ENCODE measurements at regions not wholly inside any gene's neighbourhood (a gene's known extent, or its start where the extent isn't known, plus 50 kb on each side); places are given as distances from the start of the nearest gene placed in this dataset.

DNA sequence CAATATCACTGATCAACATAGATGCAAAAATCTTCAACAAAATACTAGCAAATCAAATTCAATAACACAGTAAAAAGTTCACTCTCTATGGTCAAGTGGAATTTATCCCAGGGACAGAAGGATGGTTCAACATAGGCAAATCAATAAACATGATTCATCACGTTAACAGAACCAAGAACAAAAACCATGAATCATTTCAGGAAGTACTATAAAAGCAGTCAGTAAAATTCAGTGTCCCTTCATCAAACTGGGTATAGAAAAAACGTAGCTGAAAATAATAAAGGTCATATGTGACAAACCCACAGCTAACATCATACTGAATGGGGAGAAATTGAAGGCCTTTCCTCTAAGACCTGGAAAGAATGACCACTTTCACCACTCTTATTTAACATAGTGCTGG lies 172.1 kb downstream of the POLR2M start:
- TF ChIP-seq, protein P1, sequence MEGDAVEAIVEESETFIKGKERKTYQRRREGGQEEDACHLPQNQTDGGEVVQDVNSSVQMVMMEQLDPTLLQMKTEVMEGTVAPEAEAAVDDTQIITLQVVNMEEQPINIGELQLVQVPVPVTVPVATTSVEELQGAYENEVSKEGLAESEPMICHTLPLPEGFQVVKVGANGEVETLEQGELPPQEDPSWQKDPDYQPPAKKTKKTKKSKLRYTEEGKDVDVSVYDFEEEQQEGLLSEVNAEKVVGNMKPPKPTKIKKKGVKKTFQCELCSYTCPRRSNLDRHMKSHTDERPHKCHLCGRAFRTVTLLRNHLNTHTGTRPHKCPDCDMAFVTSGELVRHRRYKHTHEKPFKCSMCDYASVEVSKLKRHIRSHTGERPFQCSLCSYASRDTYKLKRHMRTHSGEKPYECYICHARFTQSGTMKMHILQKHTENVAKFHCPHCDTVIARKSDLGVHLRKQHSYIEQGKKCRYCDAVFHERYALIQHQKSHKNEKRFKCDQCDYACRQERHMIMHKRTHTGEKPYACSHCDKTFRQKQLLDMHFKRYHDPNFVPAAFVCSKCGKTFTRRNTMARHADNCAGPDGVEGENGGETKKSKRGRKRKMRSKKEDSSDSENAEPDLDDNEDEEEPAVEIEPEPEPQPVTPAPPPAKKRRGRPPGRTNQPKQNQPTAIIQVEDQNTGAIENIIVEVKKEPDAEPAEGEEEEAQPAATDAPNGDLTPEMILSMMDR (IDR thresholded peaks at IDR 0.05), result no peak
- TF ChIP-seq POLR2AphosphoS5 (IDR thresholded peaks at IDR 0.05) (no peak), POLR2A (IDR thresholded peaks at IDR 0.05) (no peak), EP300 (IDR thresholded peaks at IDR 0.05) (no peak)
- Histone ChIP-seq H3K4me3 (no peak overlapping the region), H3K9me3 (peaks cover 3% of the 10 kb centered on the region), H3K4me1 (no peaks in the 10 kb centered on the region), H3K36me3 (no peaks in the 10 kb centered on the region), H3K27ac (no peak overlapping the region), H3K27me3 (no peaks in the 10 kb centered on the region)
- 23% methylated on average over 2 of the region's 2 CpGs for WGBS
- DNase-seq (ENCODE audit: low spot score in 2 of 2), result no peak

DNA sequence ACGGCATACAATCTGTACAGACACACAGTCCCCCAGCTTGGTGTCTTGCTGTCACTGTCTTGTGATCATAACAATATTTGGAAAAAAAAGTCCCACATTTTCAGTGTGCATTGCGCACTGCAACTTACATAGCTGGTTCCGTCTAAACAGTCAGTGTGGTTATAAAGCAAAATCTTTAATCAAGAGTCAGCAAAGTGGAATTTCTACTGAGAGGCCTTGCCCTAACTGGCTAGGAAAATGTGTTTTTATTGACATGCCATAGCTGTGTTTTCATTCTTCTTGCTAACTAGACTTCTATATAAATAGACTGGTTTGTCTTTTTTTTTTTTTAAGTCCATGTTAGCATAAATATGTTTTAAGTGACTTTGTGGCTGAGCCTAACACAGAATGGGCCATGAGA lies 174.8 kb downstream of the POLR2M start:
- no peak for TF ChIP-seq POLR2AphosphoS5 (IDR thresholded peaks at IDR 0.05)
- TF ChIP-seq, protein P1 (IDR thresholded peaks at IDR 0.05), result no peak
- TF ChIP-seq EP300 (IDR thresholded peaks at IDR 0.05), result no peak
- TF ChIP-seq POLR2A (IDR thresholded peaks at IDR 0.05), result no peak

DNA sequence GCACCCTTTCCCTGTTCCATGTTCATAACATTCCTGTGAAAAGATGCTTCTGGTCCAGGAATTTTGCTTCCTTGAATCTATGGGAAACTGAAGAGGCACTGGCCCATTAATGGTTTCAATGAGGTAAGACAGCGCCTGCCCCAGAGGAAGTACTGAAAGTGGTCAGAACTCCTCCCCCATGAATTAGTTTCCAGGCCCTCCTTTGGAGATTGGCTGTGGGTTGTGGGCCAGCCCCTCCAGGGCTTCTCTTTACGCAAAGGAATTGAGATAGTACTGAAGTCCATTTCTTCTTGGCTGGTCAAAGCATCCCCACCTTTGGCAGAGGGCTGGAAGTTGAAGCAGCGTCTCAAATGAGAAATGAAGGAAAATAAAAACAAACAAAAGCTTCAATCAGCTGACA lies 175.5 kb downstream of the POLR2M start:
- no peak for DNase-seq (ENCODE audit: low spot score in 2 of 2)
- TF ChIP-seq EP300 (IDR thresholded peaks at IDR 0.05) (no peak), POLR2A (IDR thresholded peaks at IDR 0.05) (no peak), POLR2AphosphoS5 (IDR thresholded peaks at IDR 0.05) (no peak)
- TF ChIP-seq, protein P1 (IDR thresholded peaks at IDR 0.05), result no peak
- H3K27ac ChIP-seq, result no peak overlapping the region
- H3K4me1 ChIP-seq, result no peaks in the 10 kb centered on the region
- H3K4me3 ChIP-seq, result no peak overlapping the region
- no peaks in the 10 kb centered on the region for H3K27me3 ChIP-seq
- no peaks in the 10 kb centered on the region for H3K9me3 ChIP-seq
- H3K36me3 ChIP-seq, result no peaks in the 10 kb centered on the region
- 92% methylated on average over 3 of the region's 3 CpGs for WGBS

More for the DNA sequence above, 174.8 kb downstream of the POLR2M start:
- Histone ChIP-seq H3K4me1 (no peaks in the 10 kb centered on the region), H3K4me3 (no peak overlapping the region), H3K27ac (no peak overlapping the region), H3K27me3 (no peaks in the 10 kb centered on the region), H3K9me3 (no peaks in the 10 kb centered on the region), H3K36me3 (no peaks in the 10 kb centered on the region)
- DNase-seq (ENCODE audit: low spot score in 2 of 2), result no peak
- 94% methylated on average over 3 of the region's 3 CpGs for WGBS

DNA sequence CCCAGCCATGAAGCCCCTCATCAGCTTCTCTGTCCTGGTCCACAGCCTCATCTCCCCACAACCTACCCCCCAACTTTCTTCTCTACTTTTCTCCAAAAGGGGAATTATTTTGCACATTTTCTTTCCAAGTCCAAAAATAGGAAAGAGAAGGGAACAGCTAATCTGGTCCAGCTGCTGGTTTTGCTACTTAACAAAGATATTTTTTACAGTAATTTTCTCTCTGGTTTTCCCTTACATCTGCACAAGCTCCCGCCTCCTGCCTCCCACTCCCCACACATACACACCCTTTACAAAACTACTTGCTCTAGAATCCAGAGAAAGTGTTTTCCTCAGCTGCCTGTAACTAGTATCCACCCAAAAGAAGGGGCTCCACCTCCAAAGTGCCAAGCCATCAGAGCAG lies 177.2 kb downstream of the POLR2M start:
- TF ChIP-seq EP300 (IDR thresholded peaks at IDR 0.05) (no peak), POLR2A (IDR thresholded peaks at IDR 0.05) (no peak), POLR2AphosphoS5 (IDR thresholded peaks at IDR 0.05) (no peak)
- TF ChIP-seq, protein P1 (IDR thresholded peaks at IDR 0.05), result no peak
- no peak for DNase-seq (ENCODE audit: low spot score in 2 of 2)
- WGBS, result 63% methylated on average over 1 of the region's 1 CpG
- Histone ChIP-seq H3K4me1 (no peaks in the 10 kb centered on the region), H3K36me3 (no peaks in the 10 kb centered on the region), H3K4me3 (no peak overlapping the region), H3K27me3 (peaks cover 5% of the 10 kb centered on the region), H3K27ac (no peak overlapping the region), H3K9me3 (no peaks in the 10 kb centered on the region)

DNA sequence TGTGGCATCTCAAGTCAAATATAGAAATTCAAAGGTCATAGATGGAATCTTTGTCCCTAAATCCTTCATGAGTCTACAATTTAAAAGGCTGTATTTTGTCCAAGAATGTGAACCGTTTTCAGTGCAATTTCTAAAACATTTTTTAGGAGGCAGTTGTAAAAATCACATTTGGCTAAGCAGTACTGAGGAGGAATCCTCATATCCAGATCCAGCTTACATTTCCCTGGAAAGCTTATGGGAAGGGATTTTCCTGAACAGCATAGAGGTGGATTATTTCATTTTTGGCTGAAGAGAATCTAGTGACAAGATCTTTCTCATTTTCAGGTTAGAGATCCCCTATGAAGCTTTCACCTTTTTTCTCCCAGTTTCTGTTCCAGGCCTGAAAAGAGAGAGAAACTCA lies 178.4 kb downstream of the POLR2M start:
- TF ChIP-seq EP300 (IDR thresholded peaks at IDR 0.05), result no peak
- no peak for TF ChIP-seq POLR2AphosphoS5 (IDR thresholded peaks at IDR 0.05)
- TF ChIP-seq POLR2A (IDR thresholded peaks at IDR 0.05), result no peak
- TF ChIP-seq, protein P1 (IDR thresholded peaks at IDR 0.05), result no peak
- no peak for DNase-seq (ENCODE audit: low spot score in 2 of 2)
- H3K27me3 ChIP-seq, result peaks cover 5% of the 10 kb centered on the region
- H3K9me3 ChIP-seq, result no peaks in the 10 kb centered on the region
- H3K4me3 ChIP-seq, result no peak overlapping the region
- H3K36me3 ChIP-seq, result no peaks in the 10 kb centered on the region
- H3K27ac ChIP-seq, result no peak overlapping the region
- H3K4me1 ChIP-seq, result no peaks in the 10 kb centered on the region
- WGBS, result 73% methylated on average over 1 of the region's 1 CpG
